ENCODE measurements at regions not wholly inside any gene's neighbourhood (a gene's known extent, or its start where the extent isn't known, plus 50 kb on each side); places are given as distances from the start of the nearest gene placed in this dataset.
"Not testable (repeated sequence)": the region's sequence is repeated elsewhere in the genome, so short reads cannot be mapped to it uniquely, and the experiment has no call there.

DNA sequence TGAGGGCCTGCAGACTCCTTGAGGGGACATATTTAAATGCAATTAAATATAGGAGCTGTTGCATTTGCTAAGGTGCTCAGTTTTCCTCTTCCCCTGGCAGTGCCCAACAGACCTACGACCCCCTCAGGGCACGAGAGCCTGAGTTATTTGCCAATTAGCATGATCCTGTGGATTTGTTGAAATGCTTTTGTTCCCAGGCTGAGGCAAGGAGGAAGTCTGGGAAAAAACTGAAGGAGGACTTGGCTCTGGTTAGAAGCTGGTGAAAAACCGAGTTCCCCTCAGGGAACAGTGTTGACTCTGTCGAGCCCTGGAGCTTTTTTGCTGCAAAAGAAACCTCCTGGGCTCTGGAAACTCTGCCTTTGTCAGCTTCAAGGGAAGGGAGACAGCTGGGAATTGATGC lies 103.6 kb upstream of the SHB start:
- ATAC-seq (no peak), DNase-seq (no peak)
- intact Hi-C loops (cut with DNase I, micrococcal nuclease): loop anchor here in 1 of 2 donors (10.0 kb wide), 1 partner anchor 62 kb away; no protein-coding TSS in a partner anchor
- Histone ChIP-seq H3K9me3 (peaks cover 12% of the 10 kb centered on the region), H3K4me3 (no peak overlapping the region), H3K4me1 (ENCODE audit: low read depth) (no peaks in the 10 kb centered on the region), H3K36me3 (ENCODE audit: low read depth) (no peaks in the 10 kb centered on the region)
- TF ChIP-seq, protein P1, sequence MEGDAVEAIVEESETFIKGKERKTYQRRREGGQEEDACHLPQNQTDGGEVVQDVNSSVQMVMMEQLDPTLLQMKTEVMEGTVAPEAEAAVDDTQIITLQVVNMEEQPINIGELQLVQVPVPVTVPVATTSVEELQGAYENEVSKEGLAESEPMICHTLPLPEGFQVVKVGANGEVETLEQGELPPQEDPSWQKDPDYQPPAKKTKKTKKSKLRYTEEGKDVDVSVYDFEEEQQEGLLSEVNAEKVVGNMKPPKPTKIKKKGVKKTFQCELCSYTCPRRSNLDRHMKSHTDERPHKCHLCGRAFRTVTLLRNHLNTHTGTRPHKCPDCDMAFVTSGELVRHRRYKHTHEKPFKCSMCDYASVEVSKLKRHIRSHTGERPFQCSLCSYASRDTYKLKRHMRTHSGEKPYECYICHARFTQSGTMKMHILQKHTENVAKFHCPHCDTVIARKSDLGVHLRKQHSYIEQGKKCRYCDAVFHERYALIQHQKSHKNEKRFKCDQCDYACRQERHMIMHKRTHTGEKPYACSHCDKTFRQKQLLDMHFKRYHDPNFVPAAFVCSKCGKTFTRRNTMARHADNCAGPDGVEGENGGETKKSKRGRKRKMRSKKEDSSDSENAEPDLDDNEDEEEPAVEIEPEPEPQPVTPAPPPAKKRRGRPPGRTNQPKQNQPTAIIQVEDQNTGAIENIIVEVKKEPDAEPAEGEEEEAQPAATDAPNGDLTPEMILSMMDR (IDR thresholded peaks at IDR 0.05): no peak

DNA sequence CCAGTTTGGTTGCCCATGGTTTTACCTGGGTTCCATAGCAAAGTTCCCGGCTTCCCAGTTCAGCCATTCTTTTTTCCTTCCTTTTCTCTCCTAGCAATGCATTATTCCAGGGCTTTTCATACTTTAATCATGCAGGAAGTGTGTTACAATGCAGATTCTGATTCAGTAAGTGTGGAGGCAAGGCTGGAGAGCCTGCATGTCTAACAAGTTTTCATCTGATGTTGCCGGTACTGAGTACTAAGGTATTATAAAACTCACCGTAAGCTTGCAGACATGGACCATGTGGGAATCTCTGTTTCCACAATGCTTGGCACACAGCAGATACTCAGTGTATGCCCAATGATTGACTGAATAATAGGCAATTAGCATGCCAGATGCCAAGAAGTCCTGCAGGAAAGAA lies 102.9 kb upstream of the SHB start:
- Histone ChIP-seq H3K4me1 (ENCODE audit: low read depth) (no peaks in the 10 kb centered on the region), H3K36me3 (ENCODE audit: low read depth) (no peaks in the 10 kb centered on the region), H3K4me3 (no peak overlapping the region), H3K9me3 (peaks cover 12% of the 10 kb centered on the region)
- no peak for DNase-seq
- no peak for ATAC-seq
- intact Hi-C loops (cut with DNase I, micrococcal nuclease): loop anchor here in 1 of 2 donors (10.0 kb wide), 1 partner anchor 63 kb away; no protein-coding TSS in a partner anchor
- TF ChIP-seq, protein P1 (IDR thresholded peaks at IDR 0.05): no peak

DNA sequence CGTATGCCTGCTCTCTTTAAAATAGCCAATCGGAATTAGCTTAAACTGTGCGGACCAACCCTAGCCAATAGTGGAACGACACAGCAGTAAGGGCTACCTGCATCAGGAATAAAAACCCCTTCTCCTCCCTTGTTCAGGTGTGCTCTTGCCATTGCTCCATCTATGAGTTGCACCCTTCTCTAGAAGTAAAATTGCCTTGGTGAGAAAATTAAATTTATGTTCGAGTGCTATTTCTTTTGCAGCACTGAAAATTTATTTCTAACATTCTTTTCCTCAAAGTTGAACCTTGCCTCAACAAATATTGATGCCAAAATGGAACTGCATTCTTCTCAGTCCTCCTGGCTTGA lies 102.5 kb upstream of the SHB start:
- intact Hi-C loops (cut with DNase I, micrococcal nuclease): loop anchor here in 1 of 2 donors (10.0 kb wide), 1 partner anchor 63 kb away; no protein-coding TSS in a partner anchor
- no peaks in the 10 kb centered on the region for H3K4me1 ChIP-seq (ENCODE audit: low read depth)
- TF ChIP-seq, protein P1 (IDR thresholded peaks at IDR 0.05): no peak

DNA sequence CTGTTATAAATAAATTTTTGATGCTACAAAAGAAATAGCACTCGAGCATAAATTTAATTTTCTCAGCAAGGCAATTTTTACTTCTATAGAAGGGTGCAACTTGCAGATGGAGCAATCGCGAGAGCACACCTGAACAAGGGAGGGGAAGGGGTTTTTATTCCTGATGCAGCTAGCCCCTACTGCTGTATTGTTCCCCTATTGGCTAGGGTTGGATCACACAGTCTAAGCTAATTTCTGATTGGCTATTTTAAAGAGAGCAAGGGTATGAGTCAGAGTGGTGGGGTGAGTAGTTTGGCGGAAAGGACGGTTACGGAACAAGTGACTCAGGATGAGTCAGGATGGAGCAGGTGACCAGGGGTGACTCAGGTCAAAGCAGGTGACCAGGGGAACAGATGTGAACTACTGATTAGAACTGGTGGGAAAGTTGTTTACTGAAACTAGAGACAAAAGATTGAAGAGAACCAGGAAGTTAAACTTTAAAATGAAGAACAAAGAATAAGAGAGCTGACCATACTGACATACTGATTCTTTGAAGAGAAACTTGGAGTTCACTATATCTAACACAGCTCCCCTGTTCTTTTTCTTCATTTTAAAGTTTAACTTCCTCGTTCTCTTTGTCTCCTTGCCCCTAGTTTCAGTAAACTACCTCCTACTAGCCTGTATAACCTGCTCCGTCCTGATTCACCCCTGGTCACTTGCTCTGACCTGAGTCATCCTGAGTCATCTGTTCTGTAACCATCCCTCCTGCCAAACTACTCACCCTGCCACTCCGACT lies 101.9 kb upstream of the SHB start:
- not testable (repeated sequence) for ATAC-seq; H3K4me3 ChIP-seq; H3K36me3 ChIP-seq (ENCODE audit: low read depth); DNase-seq; H3K4me1 ChIP-seq (ENCODE audit: low read depth)
- intact Hi-C loops (cut with DNase I, micrococcal nuclease): loop anchor here in 1 of 2 donors (10.0 kb wide), 1 partner anchor 64 kb away; no protein-coding TSS in a partner anchor
- H3K9me3 ChIP-seq: peaks cover 12% of the 10 kb centered on the region

More for the DNA sequence above, 102.5 kb upstream of the SHB start:
- no peak overlapping the region for H3K4me3 ChIP-seq
- no peaks in the 10 kb centered on the region for H3K36me3 ChIP-seq (ENCODE audit: low read depth)
- peaks cover 12% of the 10 kb centered on the region for H3K9me3 ChIP-seq
- DNase-seq: no peak
- no peak for ATAC-seq

DNA sequence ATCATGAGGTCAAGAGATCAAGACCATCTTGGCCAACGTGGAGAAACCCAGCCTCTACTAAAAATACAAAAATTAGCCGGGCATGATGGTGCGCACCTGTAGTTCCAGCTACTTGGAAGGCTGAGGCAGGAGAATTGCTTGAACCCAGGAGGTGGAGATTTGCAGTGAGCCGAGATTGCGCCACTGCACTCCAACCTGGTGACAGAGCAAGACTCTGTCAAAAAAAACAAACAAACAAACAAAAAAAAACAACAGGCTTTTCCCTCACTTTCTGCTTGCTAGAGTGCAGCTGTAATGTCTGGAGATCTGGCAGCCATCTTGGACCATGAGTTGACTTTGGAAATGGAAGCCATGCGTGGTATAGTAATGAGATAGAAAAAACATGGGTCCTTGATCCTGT lies 101.1 kb upstream of the SHB start:
- DNase-seq; H3K4me3 ChIP-seq; ATAC-seq; H3K36me3 ChIP-seq (ENCODE audit: low read depth); H3K4me1 ChIP-seq (ENCODE audit: low read depth): not testable (repeated sequence)
- intact Hi-C loops (cut with DNase I, micrococcal nuclease): loop anchor here in 1 of 2 donors (10.0 kb wide), 1 partner anchor 65 kb away; no protein-coding TSS in a partner anchor
- H3K9me3 ChIP-seq: peaks cover 12% of the 10 kb centered on the region

DNA sequence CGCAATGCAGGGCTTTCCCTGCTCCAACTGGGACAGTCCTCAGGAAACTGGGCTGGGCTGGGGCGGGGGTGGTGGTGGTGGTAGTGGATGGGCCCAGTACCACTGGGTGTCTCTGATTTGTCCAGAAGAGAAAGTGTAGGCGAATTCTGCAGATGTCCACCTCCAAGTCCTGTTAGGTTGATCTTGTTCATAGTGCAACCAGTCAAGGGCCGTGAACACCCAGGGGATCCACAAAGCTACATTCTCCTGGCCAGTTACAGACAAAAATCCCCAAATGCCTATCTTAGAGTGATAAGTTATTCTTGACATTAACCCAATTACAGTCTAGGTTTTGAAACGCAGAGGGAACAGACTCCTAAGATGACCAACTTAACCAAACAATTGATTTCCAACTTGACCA lies 97.5 kb upstream of the SHB start:
- ATAC-seq: no peak
- intact Hi-C loops (cut with DNase I, micrococcal nuclease): loop anchor here in 1 of 2 donors (10.0 kb wide), 1 partner anchor 262 kb away; the partner anchor contains the start of gene SLC25A51
- Histone ChIP-seq H3K36me3 (ENCODE audit: low read depth) (no peaks in the 10 kb centered on the region), H3K9me3 (peaks cover 12% of the 10 kb centered on the region), H3K4me3 (no peak overlapping the region), H3K4me1 (ENCODE audit: low read depth) (no peaks in the 10 kb centered on the region)
- no peak for DNase-seq
- TF ChIP-seq, protein P1 (IDR thresholded peaks at IDR 0.05): no peak

Data from mucosa of descending colon (tissue), 3 donors.